HK-2 (cell line): ENCODE measurements at regions not wholly inside any gene's neighbourhood (a gene's known extent, or its start where the extent isn't known, plus 50 kb on each side); places are given as distances from the start of the nearest gene placed in this dataset.

Experiments
- DNase-seq: peaks from one replicate; pipeline ENCODE4 v3.0.0-alpha.2; 2018; ENCODE audit not compliant: unreplicated experiment

GRCh38 chr17:27973258-27974044 lies 69.0 kb upstream of the NLK start:
- no peak for DNase-seq

GRCh38 chr17:27974045-27974436 lies 68.4 kb upstream of the NLK start:
- DNase-seq, result no peak

- no peak for DNase-seq
Observed at GRCh38 chr17:27974531-27975145, 67.8 kb upstream of the NLK start.

GRCh38 chr17:27975146-27976011 lies 67.1 kb upstream of the NLK start:
- DNase-seq, result no peak

GRCh38 chr17:27976331-27976730 lies 66.1 kb upstream of the NLK start:
- no peak for DNase-seq

GRCh38 chr17:27977751-27978688 lies 64.5 kb upstream of the NLK start:
- DNase-seq, result no peak

- no peak for DNase-seq
Observed at GRCh38 chr17:27978689-27979175, 63.7 kb upstream of the NLK start.

- DNase-seq, result peak; percentile 30
Observed at GRCh38 chr17:27980043-27980442, 62.4 kb upstream of the NLK start.

- DNase-seq, result no peak
Observed at GRCh38 chr17:27981978-27982377, 60.5 kb upstream of the NLK start.

- DNase-seq, result no peak
Observed at GRCh38 chr17:27982688-27983087, 59.8 kb upstream of the NLK start.

- no peak for DNase-seq
Observed at GRCh38 chr17:27983853-27984252, 58.6 kb upstream of the NLK start.

- DNase-seq, result no peak
Observed at GRCh38 chr17:27984404-27984803, 58.1 kb upstream of the NLK start.

GRCh38 chr17:27984816-27985215 lies 57.7 kb upstream of the NLK start:
- no peak for DNase-seq

GRCh38 chr17:27985306-27985705 lies 57.2 kb upstream of the NLK start:
- DNase-seq, result no peak

- no peak for DNase-seq
Observed at GRCh38 chr17:27985736-27986399, 56.6 kb upstream of the NLK start.

GRCh38 chr17:27986805-27987684 lies 55.4 kb upstream of the NLK start:
- no peak for DNase-seq

- DNase-seq, result no peak
Observed at GRCh38 chr17:27989046-27989445, 53.4 kb upstream of the NLK start.

GRCh38 chr17:27990100-27990499 lies 52.4 kb upstream of the NLK start:
- DNase-seq, result no peak

- no peak for DNase-seq
Observed at GRCh38 chr17:27990979-27991378, 51.5 kb upstream of the NLK start.
